ENCODE measurements at regions not wholly inside any gene's neighbourhood (a gene's known extent, or its start where the extent isn't known, plus 50 kb on each side); places are given as distances from the start of the nearest gene placed in this dataset.

- TF ChIP-seq EP300 (IDR thresholded peaks at IDR 0.05; ENCODE audit: borderline replicate concordance) (no peak), TAF1 (IDR thresholded peaks at IDR 0.05; ENCODE audit: low read depth) (no peak), MAX (IDR thresholded peaks at IDR 0.05) (no peak), TCF12 (IDR thresholded peaks at IDR 0.05; ENCODE audit: low read depth) (no peak), TEAD4 (IDR thresholded peaks at IDR 0.05) (no peak)
Observed at GRCh38 chr17:77464988-77465357, 324.2 kb downstream of the SEC14L1 start.

Data from Ishikawa (cell line).